NCI-H345 treated with DMSO at 0.1 percent for 48 hours (cell line): ENCODE measurements at regions not wholly inside any gene's neighbourhood (a gene's known extent, or its start where the extent isn't known, plus 50 kb on each side); places are given as distances from the start of the nearest gene placed in this dataset.

Experiments
- DNase-seq: peaks from one replicate; lab custom pipeline; 2025; ENCODE audit not compliant: unreplicated experiment; lab: John Stamatoyannopoulos, UW

DNA sequence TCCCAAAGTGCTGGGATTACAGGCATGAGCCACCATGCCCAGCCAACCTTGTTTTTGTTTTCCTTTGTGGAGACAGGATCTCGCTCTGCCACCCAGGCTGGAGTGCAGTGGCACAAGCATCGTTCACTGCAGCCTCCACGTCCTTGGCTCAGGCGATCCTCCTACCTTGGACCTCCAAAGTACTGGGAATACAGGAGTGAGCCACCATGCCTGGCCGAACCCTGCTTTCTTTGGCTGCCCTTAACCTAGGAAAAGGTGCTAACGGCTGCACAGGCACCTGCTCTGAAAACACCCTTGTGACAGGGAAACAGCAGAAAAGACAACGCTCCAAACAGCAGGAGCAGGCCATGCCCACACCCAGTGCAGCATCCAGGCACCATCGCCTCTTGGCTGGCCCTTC lies 71.9 kb downstream of the OAT start:
- no peak for DNase-seq

DNA sequence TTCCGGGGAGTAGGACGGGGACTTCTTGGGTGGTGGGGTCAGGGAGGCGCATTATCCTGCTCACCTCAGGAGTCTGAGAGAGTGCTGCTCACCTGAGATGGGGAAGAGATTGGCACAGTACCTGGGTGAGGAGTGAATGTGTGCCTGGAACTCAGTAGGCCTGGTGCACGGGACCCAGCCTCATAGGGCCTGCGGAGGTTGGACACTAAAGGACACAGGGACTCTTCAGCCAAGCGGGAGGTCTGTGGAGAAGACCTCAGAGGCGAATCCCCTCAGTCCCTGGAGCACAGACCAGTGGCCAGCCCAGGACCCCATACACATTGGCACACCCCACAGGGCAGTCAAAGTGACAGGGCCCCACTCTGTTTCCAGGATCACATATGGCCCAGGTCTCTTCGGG lies 73.2 kb downstream of the OAT start:
- no peak for DNase-seq

DNA sequence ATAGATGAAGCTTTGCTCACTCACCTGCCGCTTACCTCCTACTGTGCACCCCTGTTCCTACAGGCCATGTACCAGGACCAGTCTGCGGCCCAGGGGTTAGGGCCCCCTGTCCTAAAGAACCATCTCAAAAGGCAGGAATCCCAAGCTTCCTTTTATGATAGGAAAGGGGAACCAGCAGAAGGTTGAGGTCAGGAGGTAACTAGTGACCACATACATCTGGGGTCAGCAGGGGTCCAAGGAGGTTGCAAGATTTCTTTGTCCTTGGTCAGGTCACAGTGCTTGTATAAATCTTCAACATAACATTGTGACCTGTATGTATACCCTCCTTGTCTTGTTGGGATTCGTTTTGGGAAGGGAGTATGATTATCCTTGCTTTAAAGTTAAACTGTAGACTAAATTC lies 73.8 kb downstream of the OAT start:
- no peak for DNase-seq

DNA sequence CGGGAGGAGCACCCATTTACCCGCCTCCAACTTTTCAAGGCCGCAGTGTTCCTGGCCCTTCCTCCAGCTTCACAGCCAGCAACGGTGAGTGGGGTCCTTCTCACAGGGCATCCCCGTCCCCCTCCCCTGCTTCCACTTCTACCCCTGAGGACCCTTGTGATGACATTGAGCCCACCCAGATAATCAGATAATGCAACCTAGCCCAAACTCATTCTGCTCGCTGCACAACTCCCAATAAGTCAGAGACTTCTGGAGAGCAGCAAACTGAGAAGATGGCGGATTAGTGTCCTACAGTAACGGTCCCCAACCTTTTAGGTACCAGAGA lies 74.5 kb downstream of the OAT start:
- DNase-seq: no peak

DNA sequence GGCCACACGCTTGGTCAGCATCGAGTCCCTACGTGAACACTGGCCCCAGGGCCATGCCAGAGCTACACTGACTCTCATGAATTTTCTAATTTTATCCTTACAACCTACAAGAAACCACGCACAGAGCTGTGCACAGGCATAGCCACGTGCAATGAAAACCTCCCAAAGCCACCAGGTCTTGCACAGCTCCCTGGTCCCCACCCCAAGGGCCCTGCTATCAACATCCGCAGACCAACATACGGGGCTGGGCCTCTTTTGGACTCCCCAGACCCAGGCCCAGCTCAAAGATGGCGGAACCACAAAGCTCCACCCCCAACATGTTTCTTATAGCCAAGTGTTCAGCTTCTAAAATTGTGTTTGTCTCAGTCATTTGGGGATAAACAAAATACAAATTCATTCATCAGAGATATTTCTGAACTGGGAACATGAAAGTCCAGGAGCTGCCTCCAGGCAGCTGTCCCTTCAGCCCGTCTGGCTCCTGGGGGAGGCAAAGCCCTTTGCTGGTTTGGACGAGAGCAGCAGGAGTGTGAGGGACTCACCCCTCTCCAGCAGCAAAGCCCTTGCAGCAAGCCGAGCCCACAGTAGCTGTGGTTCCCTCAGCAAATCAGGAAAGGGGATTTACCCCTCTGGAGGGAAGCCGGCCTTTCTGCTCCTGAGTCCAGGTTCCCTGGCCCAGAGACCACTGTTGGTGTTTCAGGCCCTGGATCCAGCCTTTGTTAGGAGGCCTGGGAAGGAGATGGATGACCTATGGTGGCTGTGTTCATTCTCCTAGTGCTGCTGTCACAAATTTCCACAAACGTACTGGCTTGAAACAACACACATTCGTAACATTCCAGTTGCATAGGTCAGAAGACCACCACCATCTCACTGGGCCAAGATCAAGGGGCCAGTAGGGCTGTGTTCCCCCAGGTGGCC lies 75.1 kb downstream of the OAT start:
- DNase-seq: no peak

DNA sequence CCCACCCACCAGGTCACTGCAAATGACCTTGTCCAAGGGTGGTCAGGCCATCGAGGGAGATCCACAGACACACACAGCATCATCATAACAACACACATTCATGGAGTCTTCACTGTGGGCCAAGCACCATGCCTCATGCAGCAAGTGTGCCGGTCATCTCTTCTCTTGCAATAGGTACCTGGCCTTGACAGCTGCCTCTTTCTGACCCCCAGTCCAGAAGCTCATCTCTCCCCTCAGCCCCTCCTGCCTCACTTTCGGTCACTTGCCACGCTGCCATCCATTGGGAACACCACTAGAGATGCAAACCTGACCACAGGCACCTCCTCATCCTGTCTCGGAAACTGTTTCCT lies 75.9 kb downstream of the OAT start:
- no peak for DNase-seq

DNA sequence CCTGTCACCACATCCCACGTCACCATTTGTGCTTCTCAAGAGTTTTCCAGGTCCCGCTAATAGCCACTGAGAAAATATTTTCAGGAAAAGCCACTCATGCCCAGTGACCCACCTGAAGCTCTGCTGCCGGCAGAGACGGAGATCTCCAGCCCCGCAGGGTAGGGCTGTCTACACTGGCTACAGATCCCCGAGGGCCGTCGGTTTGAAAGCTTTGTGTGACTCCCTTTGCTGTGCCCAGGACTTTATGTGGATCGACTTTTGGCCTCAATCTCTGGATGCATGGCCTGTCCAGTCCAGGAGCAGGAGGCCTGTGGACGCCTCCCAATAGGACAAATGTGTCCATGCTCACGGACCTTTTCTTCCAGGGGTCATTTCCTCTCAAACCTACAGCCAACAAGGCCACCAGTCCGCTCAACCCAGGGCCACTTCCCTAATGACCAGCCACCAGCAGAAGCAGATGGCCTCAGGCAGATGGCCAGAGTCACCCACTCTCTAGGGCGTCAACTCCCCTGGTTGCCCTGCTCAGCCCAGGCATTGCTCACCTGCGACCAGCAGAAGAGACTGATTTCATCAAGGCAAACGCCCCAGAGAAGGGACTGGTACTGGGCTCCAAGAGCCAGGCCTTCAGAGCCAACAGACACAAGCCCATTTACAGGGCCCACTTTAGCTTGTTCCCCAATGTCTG lies 76.4 kb downstream of the OAT start:
- DNase-seq: no peak

DNA sequence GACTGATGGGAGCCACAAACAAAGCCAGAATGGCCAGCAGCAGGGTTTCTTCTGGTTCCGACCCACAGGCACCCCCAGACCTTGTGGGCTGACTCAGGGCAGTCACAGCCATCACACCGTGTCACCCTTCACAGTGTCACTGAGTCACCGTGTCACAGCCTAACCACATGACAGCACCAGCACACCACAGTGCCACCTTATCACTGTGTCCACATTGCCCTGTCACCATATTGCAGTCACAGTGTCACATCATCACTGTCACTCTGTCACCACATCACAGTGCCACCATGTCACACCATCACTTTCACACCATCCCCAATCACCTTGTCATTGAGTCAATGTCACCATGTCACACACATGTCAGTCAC lies 77.0 kb downstream of the OAT start:
- DNase-seq: no peak

DNA sequence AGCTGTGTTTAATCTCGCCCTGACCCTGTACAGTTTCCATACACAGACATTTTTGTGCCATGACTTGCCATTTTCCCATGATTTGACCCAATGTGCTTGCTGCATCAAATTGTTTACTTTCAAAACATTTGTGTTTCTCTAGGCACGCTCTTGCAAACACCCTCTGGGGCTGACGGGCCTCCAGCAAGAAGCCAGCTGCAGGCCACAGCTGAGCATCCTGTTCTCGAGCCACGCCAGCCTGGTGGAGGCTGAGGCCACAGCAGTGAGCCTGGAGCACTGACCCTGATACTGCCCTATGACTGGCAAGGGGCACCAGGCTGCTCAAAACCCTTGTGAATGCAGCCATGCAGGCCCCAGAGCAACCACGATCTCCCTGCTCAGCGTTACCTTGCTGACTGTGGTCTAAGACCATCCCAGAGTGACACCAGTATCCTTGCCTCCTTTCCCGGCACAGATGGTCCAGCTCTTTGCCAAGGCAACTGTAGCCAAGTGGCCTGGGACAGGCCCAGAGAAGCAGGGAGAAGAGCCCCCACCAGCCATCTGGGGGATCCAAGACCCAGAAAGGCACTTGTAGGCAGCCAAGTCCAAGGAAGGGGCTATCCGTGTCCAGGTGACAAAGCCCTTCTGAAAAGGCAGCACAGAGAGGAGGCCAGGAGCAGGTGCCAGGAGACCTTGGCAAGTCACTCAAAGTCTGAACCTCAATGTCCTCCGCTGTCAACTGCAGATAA lies 78.5 kb downstream of the OAT start:
- DNase-seq: no peak

DNA sequence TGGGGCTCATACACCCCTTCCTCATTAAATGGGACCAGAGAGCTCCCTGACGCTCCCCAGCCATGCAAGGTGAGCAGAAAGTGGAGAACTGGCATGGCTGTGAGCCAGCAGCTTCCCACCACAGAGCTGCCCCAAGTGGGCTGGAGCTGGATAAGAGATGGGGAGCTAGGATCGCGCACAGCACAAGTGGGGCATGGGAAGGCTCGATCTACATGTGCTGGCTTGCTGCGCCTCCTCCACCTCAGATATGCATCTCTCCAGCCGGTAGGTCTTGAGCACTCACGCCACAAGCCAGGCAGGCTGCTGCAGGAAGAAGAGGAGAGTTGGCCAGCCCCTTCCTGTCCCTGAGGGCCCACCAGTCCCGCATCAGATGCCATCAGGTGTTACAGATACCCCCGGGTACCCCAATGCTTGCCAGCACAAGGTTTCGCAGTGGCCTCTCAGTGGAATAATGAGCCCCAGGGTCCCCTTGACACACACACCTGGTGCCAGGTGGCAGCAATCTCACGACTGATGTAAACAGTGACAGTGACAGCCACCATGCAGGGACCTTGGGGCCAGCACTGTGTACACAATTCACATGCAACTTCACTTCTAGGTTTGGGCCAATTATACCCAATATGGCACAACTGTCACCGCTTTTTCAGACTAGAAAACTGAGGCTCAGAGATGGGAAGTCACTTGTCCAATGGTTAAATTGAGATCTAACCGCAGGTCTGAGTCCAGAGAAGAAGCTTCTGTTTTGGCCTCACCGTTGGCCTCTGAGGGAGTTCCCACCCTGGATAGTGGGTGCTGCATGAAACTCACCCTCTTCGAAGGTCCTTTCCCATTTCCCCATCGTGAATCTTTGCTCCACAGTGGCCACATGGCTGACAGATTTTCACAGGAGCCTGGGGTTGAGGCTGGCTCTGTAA lies 79.3 kb downstream of the OAT start:
- DNase-seq: no peak

DNA sequence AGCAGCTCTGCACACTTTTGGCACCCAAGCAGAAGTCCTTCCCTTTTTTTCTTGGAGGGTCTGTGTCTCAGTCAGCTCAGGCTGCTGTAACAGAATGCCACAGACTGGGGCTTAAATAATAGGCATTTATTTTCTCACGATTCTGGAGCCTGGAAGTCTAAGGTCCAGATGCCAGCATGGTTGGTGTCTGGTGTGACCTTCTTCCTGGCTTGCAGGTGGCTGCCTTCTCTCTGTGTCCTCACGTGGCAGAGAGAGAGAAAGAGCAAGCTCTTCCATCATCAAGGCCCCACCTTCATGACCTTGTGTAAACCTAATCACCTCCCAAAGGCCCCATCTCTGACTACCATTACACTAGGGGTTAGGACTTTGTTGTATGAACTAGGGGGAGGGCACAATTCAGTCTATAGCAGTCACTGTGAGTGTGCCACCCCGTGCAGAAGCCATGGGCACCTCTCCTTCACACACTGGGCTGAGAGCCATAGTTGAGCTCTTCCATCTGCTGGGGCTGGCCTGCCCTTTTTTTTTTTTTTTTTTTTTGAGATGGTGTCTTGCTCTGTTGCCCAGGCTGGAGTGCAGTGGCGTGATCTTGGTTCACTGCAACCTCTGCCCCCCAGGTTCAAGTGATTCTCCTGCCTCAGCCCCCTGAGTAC lies 80.3 kb downstream of the OAT start:
- DNase-seq: no peak

DNA sequence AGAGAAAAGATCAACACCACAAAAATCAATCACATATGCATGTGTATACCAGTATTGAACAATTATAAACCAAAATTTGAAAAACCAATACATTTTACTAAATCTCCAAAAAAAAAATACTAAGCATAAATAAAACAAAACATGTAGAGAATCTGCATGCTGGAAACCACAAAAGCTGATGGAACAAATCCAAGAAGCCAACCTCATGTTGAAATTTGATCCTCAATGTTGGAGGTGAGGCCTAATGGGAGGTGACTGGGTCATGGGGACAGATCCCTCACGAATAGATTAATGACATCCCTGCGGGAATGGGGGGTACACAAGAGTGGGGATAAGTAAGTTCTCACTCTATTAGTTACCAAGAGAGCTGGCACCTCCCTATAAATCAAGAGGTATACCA lies 82.5 kb downstream of the OAT start:
- no peak for DNase-seq

DNA sequence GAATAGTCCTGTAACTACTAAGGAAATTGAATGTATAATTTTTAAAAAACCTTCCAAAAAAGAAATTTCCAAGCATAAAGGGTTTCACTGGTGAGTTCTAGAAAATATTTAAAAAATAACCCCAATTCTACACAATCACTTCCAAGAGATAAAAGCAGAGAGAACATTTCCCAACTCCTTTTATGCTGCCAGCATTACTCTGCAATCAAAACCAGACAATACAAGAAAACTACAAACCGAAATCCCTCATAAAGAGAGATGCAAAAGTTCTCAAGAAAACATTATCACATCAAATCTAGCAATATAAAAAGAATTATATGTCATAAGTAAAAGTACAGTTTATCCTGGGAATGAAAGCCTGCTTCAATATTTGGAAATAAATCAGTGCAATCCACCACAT lies 84.8 kb downstream of the OAT start:
- no peak for DNase-seq

DNA sequence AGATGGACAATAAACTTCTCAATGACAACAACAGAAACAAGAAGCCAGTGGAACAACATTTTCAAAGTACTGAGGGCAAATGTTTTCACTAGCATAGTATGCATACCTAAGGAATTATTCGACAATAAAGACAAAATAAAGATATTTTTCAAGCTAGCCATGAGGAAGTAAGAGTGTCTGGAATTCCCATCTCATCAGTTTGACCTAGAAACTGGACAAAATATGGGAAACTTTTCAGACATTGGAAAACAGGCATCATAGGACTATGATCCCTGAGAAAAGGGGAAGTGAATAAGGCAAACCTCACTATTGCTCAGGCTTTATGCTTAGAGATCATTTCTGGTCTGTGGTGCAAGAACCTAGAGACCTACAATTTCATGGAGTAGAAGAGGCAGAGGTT lies 86.3 kb downstream of the OAT start:
- DNase-seq: no peak

DNA sequence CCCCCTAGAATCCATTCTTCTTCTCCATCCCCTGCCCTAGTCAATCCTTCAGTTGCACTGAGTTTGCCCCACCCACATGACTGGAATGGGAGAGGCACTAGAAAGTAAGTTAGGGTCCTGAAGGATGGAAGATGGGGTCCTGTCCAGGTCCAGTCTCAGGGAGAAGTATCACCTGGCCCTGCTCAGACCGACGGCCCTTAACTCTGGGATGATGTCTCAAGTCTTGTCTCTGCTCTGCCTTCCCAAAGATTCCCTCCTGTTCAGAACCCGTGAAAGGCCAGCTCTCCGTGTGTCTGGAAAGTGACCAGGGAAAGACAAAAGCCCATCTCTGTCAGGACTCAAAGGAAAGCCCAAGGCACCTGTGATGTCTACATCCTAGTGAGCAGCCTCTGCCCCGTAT lies 88.8 kb downstream of the OAT start:
- no peak for DNase-seq

DNA sequence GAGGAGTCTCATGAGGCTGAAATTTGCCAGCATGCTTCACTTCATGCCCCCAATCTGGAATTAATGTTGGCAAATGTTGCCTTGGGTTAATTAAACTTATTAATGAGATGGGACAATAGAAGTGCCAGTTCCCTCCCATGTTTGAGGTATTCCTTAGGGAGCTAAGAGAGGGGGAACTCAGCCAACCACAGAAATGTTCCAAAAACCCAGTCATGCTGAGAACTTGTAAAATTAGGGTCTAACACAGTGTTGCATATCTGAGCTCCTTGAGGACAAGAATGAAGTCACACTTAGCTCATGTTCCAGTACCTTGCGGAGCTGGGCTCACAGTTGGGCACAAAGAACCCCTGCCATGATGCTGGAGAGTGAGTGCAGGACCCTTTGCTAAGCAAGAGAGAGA lies 89.4 kb downstream of the OAT start:
- DNase-seq: no peak

DNA sequence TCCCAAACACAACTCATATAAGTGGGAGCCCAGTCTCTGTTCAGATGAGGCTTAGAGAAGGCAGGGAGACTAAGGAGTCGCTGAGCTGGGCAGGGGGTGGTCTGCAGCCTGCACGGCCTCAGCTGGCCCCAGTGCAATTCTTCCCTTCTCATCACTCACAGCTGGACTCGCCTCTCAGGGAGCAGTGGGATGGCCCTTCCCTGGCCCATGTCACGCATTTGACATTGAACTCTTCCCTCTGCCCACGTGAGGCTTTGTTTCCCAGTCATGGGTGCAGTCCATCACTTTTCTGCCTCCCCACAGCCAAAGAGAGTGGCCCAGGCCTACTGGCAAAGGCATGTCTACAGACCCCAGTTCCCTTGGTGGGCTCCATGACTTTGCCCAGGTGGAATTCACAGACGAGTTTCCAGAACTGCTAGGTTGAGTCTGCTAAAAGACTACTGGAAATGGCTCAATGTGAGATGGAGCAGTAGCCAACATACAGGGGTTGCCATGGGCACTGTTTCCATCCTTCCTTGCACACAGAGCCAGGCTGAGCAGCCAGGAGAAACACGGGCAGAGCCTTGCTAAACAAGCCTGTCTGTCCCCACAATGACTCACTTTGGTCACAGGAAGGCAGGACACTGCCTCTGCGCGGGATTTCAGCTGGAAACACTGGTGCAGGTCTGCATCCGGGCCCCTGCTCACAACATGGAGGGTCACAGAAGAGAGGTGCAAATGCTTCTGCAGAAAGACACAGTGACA lies 90.1 kb downstream of the OAT start:
- no peak for DNase-seq

DNA sequence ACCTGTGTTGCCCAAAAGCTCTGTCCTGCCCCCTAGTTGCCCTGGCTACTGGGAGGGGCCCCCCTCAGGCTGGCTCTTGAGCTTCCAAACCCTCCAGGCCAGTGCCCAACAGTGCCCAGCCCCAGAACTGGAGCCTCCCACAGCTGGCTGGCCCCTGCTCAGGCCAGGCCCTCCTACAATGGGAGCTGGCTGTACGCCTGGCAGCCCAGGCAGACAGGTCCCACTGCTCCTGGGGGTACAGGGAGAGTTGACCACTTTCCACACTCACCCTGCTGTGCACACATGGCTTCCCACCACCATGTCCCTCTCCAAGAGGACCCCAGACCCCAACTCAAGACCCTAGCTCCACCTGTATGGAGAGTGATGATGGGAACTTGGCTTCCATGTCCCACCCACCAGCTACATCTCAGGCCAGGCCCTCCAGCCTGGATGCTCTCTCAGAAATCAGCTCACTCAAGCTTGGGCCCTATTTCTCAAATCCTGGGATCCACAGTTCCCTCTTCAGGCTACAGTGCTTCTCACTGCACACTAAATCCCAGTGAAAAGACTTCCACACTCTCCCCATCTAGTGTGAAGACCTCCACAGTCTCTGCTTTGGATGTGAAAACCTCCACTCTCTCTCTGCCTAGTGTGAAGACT lies 92.6 kb downstream of the OAT start:
- no peak for DNase-seq

DNA sequence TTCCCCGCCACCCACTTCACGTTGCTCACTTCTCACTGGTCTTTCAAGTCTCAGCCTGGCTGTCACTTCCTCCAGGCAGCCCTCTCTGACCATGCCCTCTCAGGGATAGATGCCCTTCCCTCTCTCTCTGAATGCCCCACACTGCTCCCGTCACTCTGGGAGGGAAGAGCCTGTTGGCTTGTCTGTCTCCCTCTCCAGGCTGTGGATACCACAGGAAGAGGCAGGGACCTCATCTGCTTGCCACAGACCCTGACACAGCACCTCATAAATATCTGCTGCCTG lies 93.1 kb downstream of the OAT start:
- DNase-seq: no peak
